ENCODE measurements at regions not wholly inside any gene's neighbourhood (a gene's known extent, or its start where the extent isn't known, plus 50 kb on each side); places are given as distances from the start of the nearest gene placed in this dataset.
A peak's percentile ranks its signal among the peaks of the same experiment; 100 is the strongest.

DNA sequence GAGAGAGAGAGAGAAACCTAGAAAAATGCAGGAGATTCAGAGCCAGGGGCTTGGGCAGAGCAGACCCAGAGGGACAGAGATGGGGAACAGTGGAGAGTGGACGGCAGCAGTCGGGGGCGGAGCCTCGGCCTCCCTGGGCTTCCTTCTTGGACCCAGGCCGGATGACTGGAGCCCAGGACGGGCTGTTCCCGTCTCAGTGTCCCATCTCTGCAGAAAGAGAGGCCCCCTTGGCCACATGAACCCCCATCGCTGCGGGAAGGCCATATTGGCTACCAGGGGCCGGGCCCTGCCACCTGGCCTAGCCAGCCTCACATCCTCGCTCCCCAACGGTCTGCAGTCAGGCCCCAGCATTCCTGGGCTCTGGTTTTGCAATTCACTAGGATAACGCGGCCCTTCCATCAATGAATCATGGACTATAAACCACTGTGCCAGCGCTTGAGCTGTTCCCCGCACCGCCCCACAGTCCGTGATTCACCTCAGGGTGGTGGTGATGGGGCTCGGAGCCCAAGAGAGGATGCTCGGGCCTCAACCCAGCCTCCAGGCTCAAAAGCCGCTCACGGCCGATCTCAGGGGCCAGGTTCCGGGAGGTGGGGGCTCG is 116.5 kb downstream of the RFLNA start:
- TF ChIP-seq, protein P1, sequence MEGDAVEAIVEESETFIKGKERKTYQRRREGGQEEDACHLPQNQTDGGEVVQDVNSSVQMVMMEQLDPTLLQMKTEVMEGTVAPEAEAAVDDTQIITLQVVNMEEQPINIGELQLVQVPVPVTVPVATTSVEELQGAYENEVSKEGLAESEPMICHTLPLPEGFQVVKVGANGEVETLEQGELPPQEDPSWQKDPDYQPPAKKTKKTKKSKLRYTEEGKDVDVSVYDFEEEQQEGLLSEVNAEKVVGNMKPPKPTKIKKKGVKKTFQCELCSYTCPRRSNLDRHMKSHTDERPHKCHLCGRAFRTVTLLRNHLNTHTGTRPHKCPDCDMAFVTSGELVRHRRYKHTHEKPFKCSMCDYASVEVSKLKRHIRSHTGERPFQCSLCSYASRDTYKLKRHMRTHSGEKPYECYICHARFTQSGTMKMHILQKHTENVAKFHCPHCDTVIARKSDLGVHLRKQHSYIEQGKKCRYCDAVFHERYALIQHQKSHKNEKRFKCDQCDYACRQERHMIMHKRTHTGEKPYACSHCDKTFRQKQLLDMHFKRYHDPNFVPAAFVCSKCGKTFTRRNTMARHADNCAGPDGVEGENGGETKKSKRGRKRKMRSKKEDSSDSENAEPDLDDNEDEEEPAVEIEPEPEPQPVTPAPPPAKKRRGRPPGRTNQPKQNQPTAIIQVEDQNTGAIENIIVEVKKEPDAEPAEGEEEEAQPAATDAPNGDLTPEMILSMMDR (IDR thresholded peaks at IDR 0.05; ENCODE audit: low read depth, low read length): no peak
- in situ Hi-C loops (cut with HindIII; ENCODE audit: low sequenced_read_pairs): no loop called here
- H3K4me3 ChIP-seq (ENCODE audit: low read depth, low read length): no peak overlapping the region
- peak; percentile 92 for DNase-seq (ENCODE audit: low read depth, low spot score)

DNA sequence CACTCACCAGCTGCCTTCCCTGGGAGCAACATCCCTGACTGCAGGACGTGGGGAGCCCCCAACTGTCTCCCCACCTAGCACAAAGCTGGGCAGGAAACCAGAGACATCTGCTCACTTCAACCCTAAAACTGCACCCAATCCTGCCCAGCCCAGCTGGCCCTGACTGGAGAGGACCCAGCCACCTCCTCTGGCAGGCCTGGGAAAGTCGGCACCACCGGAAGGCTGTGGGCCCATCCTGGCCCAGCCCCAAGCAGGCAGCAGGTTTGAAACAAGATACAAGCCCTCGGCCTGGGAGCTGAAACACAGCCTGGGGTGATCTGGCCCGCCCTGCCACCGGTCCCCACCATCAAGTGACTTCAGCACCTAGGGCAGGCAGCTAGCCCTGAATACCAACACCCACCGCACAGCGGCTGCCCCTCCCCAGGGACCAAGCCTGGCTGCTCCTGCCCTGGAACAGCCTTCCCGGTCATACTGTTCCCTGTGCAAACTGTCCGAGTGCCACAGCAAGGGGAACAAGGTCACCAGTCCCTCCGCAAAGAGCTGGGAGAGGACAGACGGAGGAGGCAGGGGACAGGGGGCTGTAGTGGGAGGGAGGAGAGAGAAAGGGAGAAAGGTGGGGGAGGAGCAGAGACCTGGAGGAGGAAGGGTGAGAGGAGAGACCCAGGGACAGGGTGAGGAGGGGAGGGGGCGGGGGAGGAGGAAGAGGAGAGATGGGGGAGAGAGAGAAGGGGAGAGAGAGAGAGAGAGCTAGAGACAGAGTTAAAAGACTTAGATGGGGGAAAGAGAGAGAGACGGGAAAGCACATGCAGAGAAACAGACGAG is 115.7 kb downstream of the RFLNA start:
- in situ Hi-C loops (cut with HindIII; ENCODE audit: low sequenced_read_pairs): no loop called here
- TF ChIP-seq, protein P1 (IDR thresholded peaks at IDR 0.05; ENCODE audit: low read depth, low read length): no peak
- DNase-seq (ENCODE audit: low read depth, low spot score): no peak
- no peak overlapping the region for H3K4me3 ChIP-seq (ENCODE audit: low read depth, low read length)

DNA sequence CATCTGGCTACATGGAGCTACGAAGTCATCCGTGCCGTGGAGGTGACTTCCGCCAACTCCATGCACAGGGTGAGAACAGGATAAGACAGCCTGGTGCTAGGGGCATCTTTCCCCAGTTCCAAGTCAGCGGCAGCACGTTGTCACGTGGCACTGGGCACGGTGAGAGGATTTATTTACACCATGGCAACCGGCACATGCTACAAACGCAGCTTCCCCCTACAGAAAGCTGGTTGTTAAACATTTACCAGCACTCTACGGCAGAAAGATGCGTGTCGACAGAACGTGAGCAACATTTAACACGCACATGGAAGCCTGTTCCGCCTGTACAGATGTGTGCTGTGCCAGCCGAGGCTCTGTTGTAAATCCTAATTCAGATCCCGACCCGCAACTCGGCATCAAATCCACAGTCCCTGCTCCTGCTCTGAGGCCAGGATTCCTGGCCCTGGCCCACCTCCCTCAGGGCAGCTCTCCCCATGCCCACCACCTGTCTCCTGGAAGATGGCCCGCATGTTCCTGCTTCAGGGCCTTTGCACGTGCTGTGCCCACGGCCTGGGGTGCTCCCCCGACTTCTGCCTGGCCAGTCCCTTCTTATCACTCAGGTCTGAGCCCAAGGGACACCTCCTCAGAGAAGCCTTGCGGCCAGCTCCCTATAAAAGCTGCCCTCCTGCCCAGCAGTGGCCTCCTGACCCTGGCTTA is 114.1 kb downstream of the RFLNA start:
- H3K4me3 ChIP-seq (ENCODE audit: low read depth, low read length): no peak overlapping the region
- DNase-seq (ENCODE audit: low read depth, low spot score): no peak
- in situ Hi-C loops (cut with HindIII; ENCODE audit: low sequenced_read_pairs): no loop called here
- TF ChIP-seq, protein P1 (IDR thresholded peaks at IDR 0.05; ENCODE audit: low read depth, low read length): no peak

DNA sequence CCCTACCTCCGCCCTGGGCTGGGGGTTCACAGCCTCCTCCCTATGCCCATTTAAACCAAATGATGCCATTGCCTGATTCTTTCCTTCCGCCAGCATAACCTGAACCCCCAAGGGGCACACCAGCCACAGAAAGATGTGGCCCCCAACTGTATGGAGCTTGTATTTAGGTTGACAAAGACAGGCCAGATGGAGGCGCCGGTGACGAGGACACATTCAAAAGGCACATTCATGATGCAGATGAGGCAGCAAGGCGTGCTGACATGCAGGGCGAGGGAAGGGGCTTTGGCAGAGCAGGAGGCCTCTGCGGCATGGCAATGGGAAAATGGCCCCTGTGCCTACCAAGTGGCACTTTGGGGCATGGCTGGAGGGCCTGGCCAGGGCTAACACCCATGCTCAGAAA is 112.2 kb downstream of the RFLNA start:
- no peak overlapping the region for H3K4me3 ChIP-seq (ENCODE audit: low read depth, low read length)
- TF ChIP-seq, protein P1 (IDR thresholded peaks at IDR 0.05; ENCODE audit: low read depth, low read length): no peak
- no peak for DNase-seq (ENCODE audit: low read depth, low spot score)
- in situ Hi-C loops (cut with HindIII; ENCODE audit: low sequenced_read_pairs): no loop called here

DNA sequence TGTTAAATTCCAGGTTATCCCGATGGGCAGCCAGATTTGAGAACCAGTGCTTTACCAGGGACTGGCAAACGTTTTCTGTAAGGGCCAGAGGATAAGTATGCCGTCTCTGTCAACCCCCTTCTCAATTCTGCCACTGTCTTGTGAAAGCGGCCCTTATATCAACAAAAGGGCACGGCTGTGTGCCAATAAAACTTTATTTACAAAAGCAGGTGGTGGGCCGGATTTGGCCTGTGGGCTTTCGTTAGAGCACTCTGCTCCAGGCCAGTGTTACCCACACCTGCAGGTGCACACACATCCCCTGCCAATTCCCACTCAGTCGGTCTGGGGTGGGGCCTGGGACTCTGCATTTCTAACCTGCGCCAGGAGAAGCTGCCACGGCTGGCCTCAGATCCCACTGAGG is 111.2 kb downstream of the RFLNA start:
- TF ChIP-seq, protein P1 (IDR thresholded peaks at IDR 0.05; ENCODE audit: low read depth, low read length): no peak
- no peak for DNase-seq (ENCODE audit: low read depth, low spot score)
- H3K4me3 ChIP-seq (ENCODE audit: low read depth, low read length): no peak overlapping the region
- in situ Hi-C loops (cut with HindIII; ENCODE audit: low sequenced_read_pairs): no loop called here

DNA sequence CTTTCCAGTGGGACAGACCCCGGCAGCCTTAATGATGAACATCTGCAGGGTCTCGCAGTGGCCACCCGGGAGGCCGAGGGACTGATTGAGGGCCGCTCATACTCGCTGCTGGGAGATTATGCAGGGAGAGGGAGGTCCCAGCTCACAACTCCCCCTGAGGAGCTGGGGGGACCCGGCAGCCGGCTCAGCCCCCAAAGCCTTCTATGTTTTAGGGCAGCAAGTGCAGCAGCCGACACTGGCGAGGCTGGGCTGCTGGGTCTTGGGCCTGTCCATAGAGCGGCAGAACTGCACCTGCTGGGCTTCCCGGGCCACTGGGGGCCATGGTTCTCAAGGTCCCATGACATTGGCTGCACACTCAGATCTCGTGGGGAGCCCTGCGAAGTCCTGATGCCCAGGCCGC is 110.7 kb downstream of the RFLNA start:
- TF ChIP-seq, protein P1 (IDR thresholded peaks at IDR 0.05; ENCODE audit: low read depth, low read length): no peak
- DNase-seq (ENCODE audit: low read depth, low spot score): no peak
- no peak overlapping the region for H3K4me3 ChIP-seq (ENCODE audit: low read depth, low read length)
- in situ Hi-C loops (cut with HindIII; ENCODE audit: low sequenced_read_pairs): no loop called here
